Skeletal muscle satellite cell (primary cell): ENCODE measurements at regions not wholly inside any gene's neighbourhood (a gene's known extent, or its start where the extent isn't known, plus 50 kb on each side); places are given as distances from the start of the nearest gene placed in this dataset.

Experiments
- H3K27me3 ChIP-seq: 2 replicates; pipeline ENCODE4 v1.7.0; 2013; ENCODE audit warnings: low read length; ENCODE audit not compliant: control insufficient read depth, insufficient read depth
- H3K36me3 ChIP-seq: 2 replicates; pipeline ENCODE4 v1.7.0; 2013; ENCODE audit warnings: mild to moderate bottlenecking, control low read depth, low read length; ENCODE audit not compliant: insufficient read depth
- H3K4me1 ChIP-seq: 2 replicates; pipeline ENCODE4 v1.7.0; 2013; ENCODE audit warnings: low read length; ENCODE audit not compliant: control insufficient read depth, insufficient read depth
- H3K4me2 ChIP-seq: 2 replicates; pipeline ENCODE4 v1.7.0; 2013; ENCODE audit warnings: mild to moderate bottlenecking, low read length
- H3K4me3 ChIP-seq: 2 replicates; pipeline ENCODE4 v1.7.0; 2013; ENCODE audit warnings: low read length
- H3K9ac ChIP-seq: 2 replicates; pipeline ENCODE4 v1.7.0; 2013; ENCODE audit warnings: mild to moderate bottlenecking, low read depth, low read length, moderate library complexity
- H3K9me3 ChIP-seq: replicated peaks from 2 replicates; pipeline ENCODE4 v1.7.0; 2013; ENCODE audit warnings: mild to moderate bottlenecking, control low read depth, low read length

DNA sequence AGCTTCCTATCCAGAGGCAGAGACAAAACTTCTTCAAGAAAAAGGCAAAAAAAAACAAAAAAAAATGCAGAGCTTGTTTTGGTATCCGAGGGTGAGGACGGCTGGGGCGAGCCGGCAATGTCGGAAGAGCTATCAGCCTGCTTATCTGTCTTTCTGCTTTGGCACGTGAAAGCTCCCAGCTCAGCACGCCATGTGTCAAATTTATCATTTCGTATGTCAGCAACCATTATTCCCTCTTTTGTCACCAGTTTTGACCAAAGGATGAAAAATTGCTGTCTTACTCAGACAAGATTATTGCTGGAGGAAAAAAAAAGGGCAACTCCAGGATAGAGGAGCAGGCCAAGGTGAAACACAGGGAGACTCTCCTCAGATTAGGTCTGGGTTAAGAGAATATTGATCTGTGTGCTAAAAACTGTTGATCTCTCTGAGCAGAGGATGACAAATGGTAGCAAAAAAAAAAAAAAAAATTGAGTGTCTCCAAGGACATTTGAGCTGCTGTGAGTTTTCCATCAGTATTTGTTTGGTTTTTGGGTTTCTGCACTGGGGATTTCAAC, 532.0 kb upstream of the POU3F3 start:
- no peaks in the 10 kb centered on the region for H3K27me3 ChIP-seq
- H3K36me3 ChIP-seq, result no peaks in the 10 kb centered on the region
- no peak overlapping the region for H3K9ac ChIP-seq
- no peaks in the 10 kb centered on the region for H3K4me1 ChIP-seq
- no peak overlapping the region for H3K4me3 ChIP-seq
- H3K9me3 ChIP-seq, result no peaks in the 10 kb centered on the region
- H3K4me2 ChIP-seq, result no peak overlapping the region

DNA sequence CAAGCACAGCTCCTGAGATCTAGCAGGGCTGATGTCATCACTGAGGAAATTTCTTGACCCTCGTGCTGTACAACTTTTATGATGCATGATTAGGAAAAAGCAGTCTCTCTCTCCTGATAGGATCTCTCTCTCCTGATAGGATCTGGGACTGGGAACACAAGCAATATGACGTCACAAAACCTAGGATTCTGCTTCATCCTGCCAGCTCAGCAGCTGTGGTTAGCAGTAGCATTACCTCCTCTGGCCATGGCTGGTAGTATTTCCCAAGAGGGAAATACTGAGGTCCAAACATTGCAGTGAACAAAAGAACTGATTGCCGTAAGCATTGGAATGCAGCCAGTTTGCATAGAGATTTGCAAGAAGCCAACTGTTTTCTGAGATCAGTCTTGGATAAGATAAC, 521.2 kb upstream of the POU3F3 start:
- H3K4me3 ChIP-seq, result no peak overlapping the region
- no peaks in the 10 kb centered on the region for H3K27me3 ChIP-seq
- H3K36me3 ChIP-seq, result no peaks in the 10 kb centered on the region
- no peak overlapping the region for H3K4me2 ChIP-seq
- H3K4me1 ChIP-seq, result no peaks in the 10 kb centered on the region
- H3K9ac ChIP-seq, result no peak overlapping the region
- peaks cover 5% of the 10 kb centered on the region for H3K9me3 ChIP-seq

GRCh38 chr2:104337869-104338268, 516.0 kb upstream of the POU3F3 start:
- Histone ChIP-seq H3K36me3 (no peaks in the 10 kb centered on the region), H3K9ac (no peak overlapping the region), H3K4me2 (no peak overlapping the region), H3K4me3 (no peak overlapping the region), H3K9me3 (peaks cover 12% of the 10 kb centered on the region), H3K4me1 (no peaks in the 10 kb centered on the region), H3K27me3 (no peaks in the 10 kb centered on the region)

DNA sequence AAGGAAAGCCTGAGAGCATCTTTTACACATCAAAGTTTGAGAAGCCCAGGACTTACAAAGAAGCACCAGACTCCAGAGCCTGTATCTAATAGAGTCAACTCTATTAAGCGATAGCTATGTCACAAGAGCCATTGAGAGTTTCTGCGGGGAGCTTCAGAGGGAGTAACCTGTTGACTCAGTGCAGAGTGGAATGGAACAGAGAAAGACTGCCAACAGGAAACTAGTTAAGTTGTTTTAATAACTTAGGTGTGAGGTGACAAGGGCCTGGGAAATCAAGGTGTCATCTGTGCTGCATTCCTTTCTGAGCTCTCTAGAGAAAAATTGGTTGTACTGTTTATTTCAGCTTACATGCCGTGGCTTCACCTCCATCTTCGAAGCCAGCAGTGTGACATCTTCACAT, 513.8 kb upstream of the POU3F3 start:
- no peaks in the 10 kb centered on the region for H3K36me3 ChIP-seq
- peaks cover 7% of the 10 kb centered on the region for H3K9me3 ChIP-seq
- H3K27me3 ChIP-seq, result no peaks in the 10 kb centered on the region
- H3K4me1 ChIP-seq, result no peaks in the 10 kb centered on the region
- no peak overlapping the region for H3K4me3 ChIP-seq
- no peak overlapping the region for H3K4me2 ChIP-seq
- H3K9ac ChIP-seq, result no peak overlapping the region

DNA sequence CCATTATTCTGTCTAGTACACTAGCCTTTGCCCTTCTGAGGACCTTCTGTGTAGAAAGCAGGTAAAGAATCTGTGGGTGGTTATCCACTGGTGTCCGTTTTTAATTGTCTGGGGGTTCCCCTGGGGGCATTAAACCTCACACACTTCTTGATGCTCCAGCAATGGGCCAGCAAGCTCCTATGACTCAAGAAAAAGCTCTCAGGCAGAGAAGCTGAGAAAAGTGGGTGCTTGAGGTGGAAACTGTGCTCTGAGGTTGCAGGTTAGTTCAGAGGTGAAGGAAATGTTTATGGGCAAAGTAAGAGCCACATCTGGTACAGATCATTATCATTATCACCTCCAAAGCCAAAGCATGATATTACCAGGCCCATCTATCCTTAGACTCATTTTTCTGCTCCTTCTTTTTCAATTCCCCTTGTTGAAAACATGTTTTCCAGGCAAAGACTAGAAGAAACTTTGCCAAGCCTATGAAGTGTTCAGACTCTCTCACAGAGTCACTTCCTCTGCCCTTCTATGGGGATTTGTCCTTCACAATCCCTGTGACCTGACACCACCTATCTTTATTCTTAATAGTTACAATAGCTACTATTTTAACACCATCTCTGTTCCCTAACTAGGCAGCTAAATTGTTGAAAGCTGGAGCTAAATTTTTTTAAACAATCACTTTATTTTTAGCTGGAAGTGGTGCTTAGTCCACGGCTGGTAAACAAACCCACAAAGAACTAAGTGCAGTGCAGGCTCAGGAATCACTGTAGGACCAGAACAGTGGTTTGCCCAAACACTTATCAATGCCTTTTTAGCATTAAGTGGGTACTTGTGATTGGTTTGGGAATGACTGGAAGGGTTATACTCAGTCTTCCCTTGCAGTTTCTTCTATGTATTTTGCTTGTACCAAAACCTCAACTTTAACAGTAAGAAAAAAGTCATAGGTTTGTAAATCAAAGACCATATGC, 512.8 kb upstream of the POU3F3 start:
- no peaks in the 10 kb centered on the region for H3K4me1 ChIP-seq
- H3K4me3 ChIP-seq, result no peak overlapping the region
- H3K27me3 ChIP-seq, result no peaks in the 10 kb centered on the region
- H3K9me3 ChIP-seq, result peaks cover 7% of the 10 kb centered on the region
- H3K9ac ChIP-seq, result no peak overlapping the region
- H3K4me2 ChIP-seq, result no peak overlapping the region
- H3K36me3 ChIP-seq, result no peaks in the 10 kb centered on the region

- no peaks in the 10 kb centered on the region for H3K4me1 ChIP-seq
- H3K9ac ChIP-seq, result no peak overlapping the region
- no peak overlapping the region for H3K4me2 ChIP-seq
- no peaks in the 10 kb centered on the region for H3K36me3 ChIP-seq
- H3K4me3 ChIP-seq, result no peak overlapping the region
- H3K9me3 ChIP-seq, result peaks cover 4% of the 10 kb centered on the region
- no peaks in the 10 kb centered on the region for H3K27me3 ChIP-seq
Observed at GRCh38 chr2:104344306-104344705, 509.6 kb upstream of the POU3F3 start.

- no peaks in the 10 kb centered on the region for H3K36me3 ChIP-seq
- H3K27me3 ChIP-seq, result no peaks in the 10 kb centered on the region
- no peaks in the 10 kb centered on the region for H3K4me1 ChIP-seq
Observed at GRCh38 chr2:104344985-104345384, 508.9 kb upstream of the POU3F3 start.

GRCh38 chr2:104358122-104358521, 495.8 kb upstream of the POU3F3 start:
- H3K36me3 ChIP-seq, result no peaks in the 10 kb centered on the region
- peaks cover 6% of the 10 kb centered on the region for H3K9me3 ChIP-seq
- no peak overlapping the region for H3K4me2 ChIP-seq
- no peak overlapping the region for H3K9ac ChIP-seq
- H3K27me3 ChIP-seq, result no peaks in the 10 kb centered on the region
- H3K4me3 ChIP-seq, result no peak overlapping the region
- H3K4me1 ChIP-seq, result no peaks in the 10 kb centered on the region

More at GRCh38 chr2:104344985-104345384, 508.9 kb upstream of the POU3F3 start:
- peaks cover 4% of the 10 kb centered on the region for H3K9me3 ChIP-seq
- H3K9ac ChIP-seq, result no peak overlapping the region
- H3K4me3 ChIP-seq, result no peak overlapping the region
- no peak overlapping the region for H3K4me2 ChIP-seq

DNA sequence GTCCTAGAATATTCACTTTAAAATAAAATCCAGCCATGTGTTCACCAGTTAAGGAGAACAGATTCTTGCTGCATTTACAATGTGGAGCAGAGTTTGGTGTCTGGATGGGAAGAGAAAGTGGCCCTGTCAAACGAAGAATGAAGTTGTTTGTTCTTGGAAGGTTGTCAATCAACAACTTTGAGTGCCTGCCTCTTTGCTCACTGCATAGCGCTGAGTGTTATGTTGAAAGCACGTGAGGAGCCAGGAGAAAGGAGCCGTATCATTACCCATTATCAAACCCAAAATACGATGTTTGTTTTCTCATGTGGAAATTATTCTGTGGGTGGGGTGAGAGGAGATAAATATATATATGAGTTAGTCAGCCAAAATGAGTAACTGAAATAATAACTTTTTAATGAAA, 492.5 kb upstream of the POU3F3 start:
- Histone ChIP-seq H3K4me2 (no peak overlapping the region), H3K9me3 (no peaks in the 10 kb centered on the region), H3K27me3 (no peaks in the 10 kb centered on the region), H3K9ac (no peak overlapping the region), H3K36me3 (no peaks in the 10 kb centered on the region), H3K4me3 (no peak overlapping the region), H3K4me1 (no peaks in the 10 kb centered on the region)

DNA sequence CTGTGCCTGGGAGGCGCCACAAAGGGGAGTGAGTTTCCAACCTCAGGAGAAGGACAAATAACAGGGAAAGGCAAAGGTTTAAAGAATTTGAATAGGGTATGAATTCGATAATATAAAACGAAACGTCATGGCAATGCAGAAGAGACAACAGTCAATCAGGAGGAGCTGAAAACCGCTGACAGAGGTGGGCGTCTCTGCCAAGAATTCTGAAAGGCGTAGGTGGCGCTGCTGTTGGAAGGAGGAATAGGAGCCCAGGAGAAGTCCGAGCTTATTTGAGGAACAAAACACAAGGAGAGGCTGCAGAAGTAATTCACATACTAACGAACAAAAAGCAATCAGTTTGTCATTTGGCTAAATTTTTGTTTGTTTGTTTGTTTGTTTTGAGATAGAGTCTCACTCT, 485.8 kb upstream of the POU3F3 start:
- Histone ChIP-seq H3K4me1 (no peaks in the 10 kb centered on the region), H3K4me2 (no peak overlapping the region), H3K9me3 (no peaks in the 10 kb centered on the region), H3K36me3 (no peaks in the 10 kb centered on the region), H3K27me3 (no peaks in the 10 kb centered on the region), H3K9ac (no peak overlapping the region), H3K4me3 (no peak overlapping the region)

DNA sequence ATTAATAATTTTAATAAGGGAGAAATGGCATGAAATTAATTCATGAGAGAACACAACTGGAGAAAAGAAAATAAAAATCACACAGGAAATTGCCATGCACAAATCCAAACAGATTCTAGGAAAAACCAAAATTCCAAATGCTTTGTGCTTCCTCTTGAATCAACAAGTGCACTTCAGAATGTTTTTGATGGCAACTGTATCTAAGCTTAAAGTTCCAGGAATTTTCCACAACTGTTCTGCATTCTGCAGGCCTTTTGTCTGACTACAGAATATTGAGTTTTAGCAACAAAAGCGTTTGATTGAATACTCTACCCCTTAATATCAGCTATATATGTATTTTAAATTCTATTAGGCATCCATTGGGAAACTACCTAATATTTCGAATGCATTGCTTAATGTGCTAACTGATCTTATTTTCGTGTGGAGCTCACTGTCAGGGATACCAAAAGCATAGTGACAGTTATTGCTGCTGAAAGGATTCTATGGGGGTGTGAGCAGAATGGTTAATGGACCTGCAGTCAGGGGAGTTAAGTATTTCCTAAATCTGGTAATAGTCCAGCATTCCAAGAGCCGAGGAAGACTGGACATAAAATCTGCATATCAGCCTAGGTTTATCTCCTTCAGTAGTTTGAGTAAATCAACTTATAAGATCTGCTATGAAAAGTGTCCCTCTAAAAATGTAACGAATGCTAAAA, 482.7 kb upstream of the POU3F3 start:
- Histone ChIP-seq H3K9ac (no peak overlapping the region), H3K27me3 (no peaks in the 10 kb centered on the region), H3K36me3 (no peaks in the 10 kb centered on the region), H3K4me2 (no peak overlapping the region), H3K4me1 (no peaks in the 10 kb centered on the region), H3K9me3 (no peaks in the 10 kb centered on the region), H3K4me3 (no peak overlapping the region)
